H1 (cell line): ENCODE measurements at regions not wholly inside any gene's neighbourhood (a gene's known extent, or its start where the extent isn't known, plus 50 kb on each side); places are given as distances from the start of the nearest gene placed in this dataset.

Experiments used
- CTCF ChIA-PET: fragments of 300-600 bp; sonication (Branson Sonifier 250); formaldehyde crosslinking; loops from one replicate; lab custom pipeline; 2021; ENCODE audit not compliant: partially characterized antibody; lab: Charles Lee
- POLR2A ChIA-PET: fragments of 300-600 bp; sonication (Branson Sonifier 250); formaldehyde crosslinking; loops from one replicate; lab custom pipeline; 2021; ENCODE audit warnings: inconsistent platforms; ENCODE audit not compliant: partially characterized antibody; lab: Charles Lee
- DNase-seq, 2 experiments: peaks; one replicate each; pipeline versions ENCODE4 v3.0.0 to v3.0.0-alpha.2; 2010 to 2022; ENCODE audit warnings: low spot score in 2 of 2, low read depth in 1 of 2, mixed read lengths in 1 of 2
- FAIRE-seq: peaks from 2 replicates; lab custom pipeline; 2011; peaks lifted over from hg19 to GRCh38; lab: Jason Lieb, UNC
- H2AFZ ChIP-seq: 2 replicates; pipeline ENCODE4 v1.8.1; 2012; ENCODE audit warnings: low read length, inconsistent platforms
- H2AK5ac ChIP-seq: 2 replicates; pipeline ENCODE4 v1.6.1; 2013; ENCODE audit warnings: low read depth, low read length
- H2BK120ac ChIP-seq: replicated peaks from 2 replicates; pipeline ENCODE3; 2013; ENCODE audit warnings: low read depth, low read length, inconsistent platforms
- H2BK12ac ChIP-seq: 2 replicates; pipeline ENCODE4 v1.6.1; 2013; ENCODE audit warnings: low read depth, low read length
- H2BK15ac ChIP-seq: 2 replicates; pipeline ENCODE4 v1.6.1; 2013; ENCODE audit warnings: low read length
- H2BK20ac ChIP-seq: 2 replicates; pipeline ENCODE4 v1.6.1; 2013; ENCODE audit warnings: low read length
- H2BK5ac ChIP-seq: 2 replicates; pipeline ENCODE4 v1.6.1; 2013; ENCODE audit warnings: low read depth, low read length
- H3K14ac ChIP-seq: 2 replicates; pipeline ENCODE4 v1.6.1; 2013; ENCODE audit warnings: inconsistent platforms; ENCODE audit not compliant: insufficient read length
- H3K18ac ChIP-seq: 2 replicates; pipeline ENCODE4 v1.6.1; 2013; ENCODE audit warnings: low read length; ENCODE audit errors: extremely low read depth
- H3K23ac ChIP-seq: 2 replicates; pipeline ENCODE4 v1.6.1; 2013; ENCODE audit warnings: inconsistent platforms; ENCODE audit not compliant: insufficient read length
- H3K23me2 ChIP-seq: 2 replicates; pipeline ENCODE4 v1.6.1; 2013; ENCODE audit warnings: low read depth, low read length
- H3K27ac ChIP-seq: 2 replicates; pipeline ENCODE4 v1.6.1; 2011; ENCODE audit warnings: low read depth, low read length, inconsistent platforms
- H3K27me3 ChIP-seq, 4 experiments: replicated peaks in 1 of 4; 1 replicate in 1 of 4; 2 replicates in 3 of 4; pipeline versions ENCODE4 v1.6.1 to v1.8.1; 2011 to 2013; ENCODE audit warnings: low read length in 3 of 4, mild to moderate bottlenecking in 3 of 4, inconsistent platforms in 2 of 4, mixed read lengths in 2 of 4, moderate library complexity in 1 of 4; ENCODE audit not compliant: control insufficient read depth in 3 of 4, insufficient read depth in 3 of 4; ENCODE audit errors: extremely low read depth in 1 of 4
- H3K36me3 ChIP-seq, 4 experiments: 2 replicates each; pipeline versions ENCODE4 v1.6.1 to v1.8.1; 2011 to 2013; ENCODE audit warnings: mild to moderate bottlenecking in 4 of 4, low read length in 3 of 4, moderate library complexity in 2 of 4, control low read depth in 1 of 4, inconsistent platforms in 1 of 4; ENCODE audit not compliant: insufficient read depth in 4 of 4, control insufficient read depth in 2 of 4
- H3K4ac ChIP-seq: replicated peaks from 2 replicates; pipeline ENCODE3; 2013; ENCODE audit warnings: low read length, low read depth, mixed read lengths, inconsistent platforms; ENCODE audit not compliant: insufficient read length
- H3K4me1 ChIP-seq, 4 experiments: replicated peaks in 1 of 4; 1 replicate in 1 of 4; 2 replicates in 3 of 4; pipeline versions ENCODE4 v1.6.1 to v1.8.1; 2011 to 2013; ENCODE audit warnings: low read length in 3 of 4, inconsistent platforms in 2 of 4, mixed read lengths in 1 of 4; ENCODE audit not compliant: insufficient read depth in 4 of 4, control insufficient read depth in 3 of 4
- H3K4me2 ChIP-seq, 2 experiments: 2 replicates each; pipeline versions ENCODE4 v1.6.1 to v1.8.1; 2011 to 2013; ENCODE audit warnings: low read depth in 2 of 2, low read length in 2 of 2, control low read depth in 1 of 2, inconsistent platforms in 1 of 2, mild to moderate bottlenecking in 1 of 2; ENCODE audit not compliant: insufficient read depth in 1 of 2
- H3K4me3 ChIP-seq, 4 experiments: fragments of 200-600, 300-600 bp in 1 of 4; sonication (generic), shearing (Covaris generic), sonication (Bioruptor Twin) in 1 of 4; 2 replicates each; pipeline versions ENCODE4 v1.5.1 to v1.8.1; 2011 to 2016; ENCODE audit warnings: low read length in 4 of 4, low read depth in 3 of 4, control low read depth in 2 of 4, inconsistent platforms in 2 of 4, mild to moderate bottlenecking in 2 of 4, mixed read lengths in 1 of 4, moderate library complexity in 1 of 4; ENCODE audit not compliant: insufficient read depth in 2 of 4; ENCODE audit errors: extremely low read depth in 1 of 4
- H3K56ac ChIP-seq: replicated peaks from 2 replicates; pipeline ENCODE3; 2013; ENCODE audit warnings: low read depth, mild to moderate bottlenecking, mixed read lengths, low read length, inconsistent platforms; ENCODE audit not compliant: insufficient read length
- H3K79me1 ChIP-seq: 2 replicates; pipeline ENCODE4 v1.6.1; 2013; ENCODE audit warnings: low read depth, low read length, control low read depth
- H3K79me2 ChIP-seq, 2 experiments: 2 replicates each; pipeline versions ENCODE4 v1.6.1 to v1.8.1; 2012 to 2013; ENCODE audit warnings: low read length in 2 of 2, mild to moderate bottlenecking in 2 of 2, inconsistent platforms in 1 of 2; ENCODE audit not compliant: insufficient read depth in 2 of 2, control insufficient read depth in 1 of 2
- H3K9ac ChIP-seq, 4 experiments: replicated peaks in 1 of 4; 1 replicate in 1 of 4; 2 replicates in 3 of 4; pipeline versions ENCODE4 v1.6.1 to v1.8.1; 2011 to 2013; ENCODE audit warnings: low read depth in 3 of 4, low read length in 3 of 4, control low read depth in 2 of 4, mild to moderate bottlenecking in 2 of 4, moderate library complexity in 2 of 4, inconsistent platforms in 1 of 4; ENCODE audit errors: extremely low read depth in 1 of 4
- H3K9me3 ChIP-seq, 2 experiments: 2 replicates each; pipeline versions ENCODE4 v1.6.1 to v1.8.1; 2012 to 2013; ENCODE audit warnings: mild to moderate bottlenecking in 2 of 2, moderate library complexity in 2 of 2, control low read depth in 1 of 2, inconsistent platforms in 1 of 2, low read depth in 1 of 2, low read length in 1 of 2, mixed read lengths in 1 of 2; ENCODE audit not compliant: insufficient read depth in 2 of 2
- H4K20me1 ChIP-seq, 2 experiments: replicated peaks in 1 of 2; 2 replicates each; pipeline versions ENCODE3 to v1.8.1; 2011 to 2013; ENCODE audit warnings: inconsistent platforms in 2 of 2, low read length in 2 of 2, mild to moderate bottlenecking in 1 of 2; ENCODE audit not compliant: insufficient read depth in 2 of 2, control insufficient read depth in 1 of 2
- H4K5ac ChIP-seq: 2 replicates; pipeline ENCODE4 v1.6.1; 2013; ENCODE audit warnings: low read length, low read depth, mixed read lengths, inconsistent platforms; ENCODE audit not compliant: insufficient read length
- H4K8ac ChIP-seq: 2 replicates; pipeline ENCODE4 v1.8.0; 2013; ENCODE audit warnings: mild to moderate bottlenecking, moderate library complexity, low read length, inconsistent platforms; ENCODE audit not compliant: insufficient read depth; ENCODE audit errors: extremely low read depth
- H4K91ac ChIP-seq: replicated peaks from 2 replicates; pipeline ENCODE3; 2013; ENCODE audit warnings: low read length, mixed read lengths, inconsistent platforms; ENCODE audit not compliant: insufficient read length
- WGBS, 2 experiments: shearing (Covaris generic) in 1 of 2; methylation state at CpG; one replicate each; pipeline versions ENCODE4 v1.1.6 to v1.1.7; 2013 to 2015; ENCODE audit warnings: low lambda C conversion rate in 2 of 2, mixed read lengths in 2 of 2, inconsistent platforms in 1 of 2, low coverage in 1 of 2, missing lambda C conversion rate in 1 of 2; ENCODE audit not compliant: insufficient replicate concordance in 2 of 2, insufficient coverage in 1 of 2, insufficient read length in 1 of 2; ENCODE audit errors: extremely low coverage in 1 of 2, missing lambda C conversion rate in 1 of 2; 5-methylcytosine and 5-hydroxymethylcytosine counted together

GRCh38 chr2:180442860-180443644 lies 436.0 kb upstream of the CWC22 start:
- no peak overlapping the region for H2BK20ac ChIP-seq
- H3K4ac ChIP-seq, result no peak overlapping the region
- H3K9me3 ChIP-seq, result no peaks in the 10 kb centered on the region
- no peak overlapping the region for H3K4me3 ChIP-seq
- 79% methylated on average over 1 of the region's 1 CpG; no CpG with 5 or more reads in 1 of the 2 experiments for WGBS, 2 experiments
- no peak overlapping the region for H4K91ac ChIP-seq
- no peak overlapping the region for H3K9ac ChIP-seq
- no peaks in the 10 kb centered on the region for H3K27me3 ChIP-seq
- no peak overlapping the region for H2BK12ac ChIP-seq
- no peaks in the 10 kb centered on the region for H4K20me1 ChIP-seq
- H3K4me1 ChIP-seq, result no peaks in the 10 kb centered on the region
- H3K23ac ChIP-seq, result no peak overlapping the region
- ChIA-PET POLR2A (no interaction called here), CTCF (interaction anchor here (1.0 kb wide), 1 partner anchor 9 kb away, joined by 3 read pairs; no protein-coding TSS in a partner anchor)
- H3K18ac ChIP-seq, result no peak overlapping the region
- H3K79me1 ChIP-seq, result no peaks in the 10 kb centered on the region
- H3K79me2 ChIP-seq, result no peaks in the 10 kb centered on the region
- no peak for DNase-seq
- no peak for FAIRE-seq
- no peaks in the 10 kb centered on the region for H3K23me2 ChIP-seq
- H4K5ac ChIP-seq, result no peak overlapping the region
- H2BK120ac ChIP-seq, result no peak overlapping the region
- no peak overlapping the region for H4K8ac ChIP-seq
- no peak overlapping the region for H2BK15ac ChIP-seq
- no peak overlapping the region for H3K4me2 ChIP-seq
- H2AK5ac ChIP-seq, result no peak overlapping the region
- H3K56ac ChIP-seq, result no peak overlapping the region
- no peak overlapping the region for H2BK5ac ChIP-seq
- H2AFZ ChIP-seq, result no peak overlapping the region
- H3K36me3 ChIP-seq, result no peaks in the 10 kb centered on the region
- no peak overlapping the region for H3K14ac ChIP-seq
- no peak overlapping the region for H3K27ac ChIP-seq
